Fibroblast of the conjunctiva (primary cell): ENCODE measurements at regions not wholly inside any gene's neighbourhood (a gene's known extent, or its start where the extent isn't known, plus 50 kb on each side); places are given as distances from the start of the nearest gene placed in this dataset.
"Not testable (repeated sequence)": the region's sequence is repeated elsewhere in the genome, so short reads cannot be mapped to it uniquely, and the experiment has no call there.

Source experiments
- DNase-seq: peaks from one replicate; pipeline ENCODE4 v3.0.0-alpha.2; 2010; ENCODE audit warnings: low read depth

GRCh38 chr5:174436750-174437149, 287.6 kb upstream of the MSX2 start:
- no peak for DNase-seq

DNA sequence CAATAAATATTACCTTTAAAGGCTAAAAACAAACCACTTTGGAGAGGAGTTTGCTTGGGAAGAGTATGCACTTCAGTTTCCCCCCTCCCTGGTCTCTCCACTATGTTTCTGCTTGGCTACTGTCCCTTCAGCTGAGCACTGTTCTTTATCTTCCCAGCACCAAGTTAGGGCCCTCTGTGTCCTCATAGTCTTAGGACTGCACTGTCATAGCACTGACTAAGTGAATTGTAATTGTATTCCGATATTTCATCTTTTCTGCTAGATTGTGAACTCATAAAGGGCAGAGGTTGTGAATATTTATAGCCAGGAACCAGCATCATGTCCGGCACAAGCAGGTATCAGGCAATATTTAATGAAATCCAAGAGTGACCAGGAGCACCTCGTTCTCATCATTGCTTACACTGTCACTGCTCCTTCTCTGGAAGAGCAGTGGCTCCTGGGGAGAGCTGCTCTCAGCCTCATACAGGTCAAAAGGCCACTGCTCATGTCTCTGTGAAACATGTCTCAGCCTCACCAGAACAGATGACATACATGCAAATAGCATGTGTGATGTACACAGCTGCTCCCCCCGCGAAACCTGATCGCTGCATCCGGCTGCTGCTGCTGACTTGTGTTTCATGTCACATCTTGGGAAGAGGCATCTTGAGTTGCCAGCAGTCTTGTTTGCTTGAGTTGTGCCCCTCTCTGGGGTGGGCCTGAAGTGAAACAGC, 279.7 kb upstream of the MSX2 start:
- no peak for DNase-seq

DNA sequence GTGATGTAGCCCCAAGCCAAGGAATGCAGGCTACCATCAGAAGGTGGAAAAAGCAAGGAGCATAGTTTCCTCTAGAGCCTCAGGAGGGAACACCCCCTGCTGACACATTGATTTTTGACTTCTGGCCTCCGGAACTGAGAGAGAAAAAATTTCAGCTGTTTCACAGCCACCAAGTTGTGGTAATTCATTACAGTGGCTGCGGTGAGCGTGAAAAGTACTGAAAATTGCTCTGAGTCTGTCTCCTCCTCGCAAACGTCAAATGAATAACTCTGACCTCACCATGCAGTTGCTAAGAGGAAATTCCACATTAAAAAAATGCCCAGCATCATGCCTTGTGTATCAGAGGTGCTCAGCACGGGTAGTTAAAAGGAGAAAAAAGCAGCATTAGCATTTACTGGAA, 277.9 kb upstream of the MSX2 start:
- no peak for DNase-seq

GRCh38 chr5:174446988-174447387, 277.4 kb upstream of the MSX2 start:
- DNase-seq = no peak

GRCh38 chr5:174448041-174448440, 276.3 kb upstream of the MSX2 start:
- no peak for DNase-seq

GRCh38 chr5:174448662-174449061, 275.7 kb upstream of the MSX2 start:
- DNase-seq = no peak

GRCh38 chr5:174453690-174454089, 270.7 kb upstream of the MSX2 start:
- no peak for DNase-seq

DNA sequence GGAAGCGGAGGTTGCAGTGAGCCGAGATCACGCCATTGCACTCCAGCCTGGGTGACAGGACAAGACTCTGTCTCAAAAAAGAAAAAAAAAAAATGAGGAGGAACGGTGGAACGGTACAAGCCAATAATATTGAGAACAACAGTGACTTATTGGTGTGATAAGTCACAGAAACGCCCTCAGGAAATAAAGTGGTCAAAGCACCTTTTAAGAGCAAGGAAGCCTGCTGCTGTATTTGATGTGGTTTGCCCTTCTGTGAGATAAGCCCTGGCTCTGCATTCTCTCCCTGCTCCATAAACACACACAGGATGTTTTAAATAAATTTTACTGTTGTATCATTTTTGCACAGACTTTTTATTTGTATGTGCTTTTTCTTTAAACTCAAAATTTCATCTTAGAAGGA, 269.9 kb upstream of the MSX2 start:
- DNase-seq = no peak

GRCh38 chr5:174454890-174455289, 269.5 kb upstream of the MSX2 start:
- DNase-seq = no peak

DNA sequence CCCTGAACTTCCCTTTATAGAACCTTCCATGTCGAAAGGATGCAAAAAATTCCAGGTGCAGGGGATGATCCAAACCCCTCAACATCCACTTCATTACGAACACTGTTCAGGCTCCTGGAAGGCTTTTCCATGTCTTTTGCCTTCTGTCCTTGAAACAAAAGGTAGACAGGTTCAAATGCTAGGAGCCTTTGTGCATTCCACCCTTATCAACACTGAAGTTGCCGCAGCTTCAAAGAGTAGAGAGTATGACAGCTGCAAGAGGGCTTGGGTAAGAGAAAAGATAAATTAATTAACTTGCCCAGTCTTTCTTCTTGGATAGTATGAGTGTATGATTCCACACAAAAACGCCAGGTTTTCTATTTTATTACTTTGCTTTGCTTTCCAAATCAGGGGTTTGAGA, 269.1 kb upstream of the MSX2 start:
- no peak for DNase-seq

- DNase-seq = no peak
Measured at GRCh38 chr5:174457141-174457678, 267.2 kb upstream of the MSX2 start.

GRCh38 chr5:174459071-174459702, 265.2 kb upstream of the MSX2 start:
- no peak for DNase-seq

DNA sequence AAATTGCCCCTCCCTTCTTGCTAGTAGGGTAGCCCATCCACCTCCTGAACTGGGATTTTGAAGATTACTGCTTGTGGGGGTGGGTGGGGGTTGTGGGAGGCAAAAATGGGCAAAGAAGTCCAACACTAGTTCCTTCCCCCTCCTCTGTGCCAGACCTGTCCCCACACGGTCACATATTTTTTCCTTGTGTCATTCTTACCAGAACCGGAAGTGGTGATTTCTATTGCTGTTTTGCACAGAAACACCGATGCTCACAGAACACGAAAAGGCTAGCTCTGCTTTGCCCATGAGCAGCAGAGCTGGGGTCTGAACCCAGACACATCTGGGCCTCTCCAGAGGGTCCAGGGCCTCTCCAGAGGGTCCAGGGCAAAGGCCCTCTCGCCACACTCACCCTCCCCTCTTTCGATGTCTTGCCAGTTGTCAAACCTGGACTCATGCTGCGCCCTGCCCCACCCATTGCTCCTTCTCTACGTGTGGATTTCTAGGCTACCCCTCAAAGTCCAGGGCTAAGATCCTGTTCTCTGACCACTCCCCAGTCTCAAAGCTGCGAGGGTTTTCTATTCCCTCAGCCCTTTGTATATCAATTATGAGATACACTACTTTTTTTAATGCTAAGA, 264.4 kb upstream of the MSX2 start:
- DNase-seq = no peak

- no peak for DNase-seq
Measured at GRCh38 chr5:174462129-174462528, 262.3 kb upstream of the MSX2 start.

DNA sequence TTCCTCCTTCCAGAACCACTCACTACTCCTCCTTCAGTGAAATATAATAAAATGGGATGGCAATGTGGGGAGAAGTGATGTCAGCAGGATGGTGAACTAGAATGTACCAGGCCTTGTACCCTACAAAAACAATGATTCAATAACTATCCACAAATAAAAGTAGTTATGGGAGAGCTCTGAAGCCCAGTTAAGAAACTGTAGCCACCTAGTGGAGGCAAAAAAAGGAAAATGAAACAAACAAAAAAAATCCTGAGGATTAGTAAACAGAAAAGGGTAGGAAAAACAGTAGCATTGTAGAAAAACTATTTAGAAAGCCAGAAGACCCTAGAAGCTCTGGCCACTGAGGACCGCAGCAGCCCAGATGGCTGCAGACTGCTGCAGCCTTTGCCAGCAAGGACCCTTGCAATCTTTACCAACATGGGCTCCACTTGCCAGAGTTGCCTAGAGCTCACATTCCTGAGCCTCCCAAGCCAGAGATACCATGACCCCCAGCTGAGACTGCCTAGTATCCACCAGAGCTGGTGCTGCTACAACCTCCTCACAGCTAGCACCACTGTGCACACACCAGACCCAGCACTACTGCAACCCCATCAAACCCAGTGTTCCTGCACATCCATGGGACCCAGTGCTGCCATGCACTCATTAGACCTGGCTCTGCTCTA, 259.7 kb upstream of the MSX2 start:
- no peak for DNase-seq

GRCh38 chr5:174471528-174471927, 252.9 kb upstream of the MSX2 start:
- not testable (repeated sequence) for DNase-seq

- DNase-seq = no peak
Measured at GRCh38 chr5:174472956-174473355, 251.4 kb upstream of the MSX2 start.

- not testable (repeated sequence) for DNase-seq
Measured at GRCh38 chr5:174476001-174476400, 248.4 kb upstream of the MSX2 start.

DNA sequence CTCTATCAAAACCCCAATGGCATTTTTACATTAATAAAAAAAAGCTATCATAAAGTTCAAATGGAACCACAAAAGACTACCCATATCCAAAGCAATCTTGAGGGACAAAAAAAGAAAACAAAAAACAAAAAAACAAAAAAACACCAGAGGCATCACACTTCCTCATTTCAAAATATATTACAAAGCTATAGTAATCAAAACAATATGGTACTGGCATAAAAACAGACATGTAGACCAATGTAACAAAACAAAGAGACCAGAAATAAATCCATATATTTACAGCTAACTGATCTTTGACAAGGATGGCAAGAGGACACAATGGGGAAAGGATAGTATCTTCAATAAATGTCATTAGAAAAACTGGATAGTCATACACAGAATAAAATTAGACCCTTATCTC, 245.1 kb upstream of the MSX2 start:
- no peak for DNase-seq

DNA sequence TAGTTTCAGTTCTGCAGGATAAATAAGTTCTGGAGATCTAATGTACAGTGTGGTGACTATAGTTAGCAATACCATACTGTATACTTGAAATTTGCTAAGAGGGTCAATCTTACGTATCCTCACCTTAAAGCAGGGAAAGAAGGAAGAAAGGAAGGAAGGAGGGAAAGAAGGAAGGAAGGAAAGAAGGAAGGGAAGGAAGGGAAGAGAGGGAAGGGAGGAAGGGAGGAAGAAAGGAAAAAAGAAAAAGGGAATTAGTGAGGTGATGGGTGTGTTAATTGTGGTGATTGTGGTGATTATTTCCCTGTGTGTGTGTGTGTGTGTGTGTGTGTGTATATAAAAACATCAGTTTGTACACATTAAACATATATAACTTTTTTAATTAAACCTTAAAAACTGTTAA, 242.6 kb upstream of the MSX2 start:
- no peak for DNase-seq

GRCh38 chr5:174482607-174483024, 241.8 kb upstream of the MSX2 start:
- no peak for DNase-seq

DNA sequence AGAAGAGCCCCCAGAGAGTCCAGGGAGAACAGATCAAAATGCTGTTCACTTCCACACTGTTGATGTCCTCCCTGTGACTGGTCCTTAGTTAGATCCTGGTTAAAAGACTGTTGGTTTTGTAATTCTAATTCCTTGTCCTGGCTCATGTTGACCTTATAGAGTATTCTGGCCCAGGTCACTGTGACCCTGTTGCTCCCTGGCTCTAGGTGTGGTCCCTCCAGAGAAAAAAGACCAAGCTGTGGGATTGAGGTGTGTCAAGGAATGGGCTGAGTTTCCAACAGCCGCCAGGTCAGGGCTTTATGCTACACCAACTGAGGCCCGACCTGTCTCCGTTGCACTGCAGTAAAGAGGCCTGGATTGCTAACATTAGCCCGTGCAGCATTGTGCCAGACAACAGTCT, 241.0 kb upstream of the MSX2 start:
- DNase-seq = no peak

DNA sequence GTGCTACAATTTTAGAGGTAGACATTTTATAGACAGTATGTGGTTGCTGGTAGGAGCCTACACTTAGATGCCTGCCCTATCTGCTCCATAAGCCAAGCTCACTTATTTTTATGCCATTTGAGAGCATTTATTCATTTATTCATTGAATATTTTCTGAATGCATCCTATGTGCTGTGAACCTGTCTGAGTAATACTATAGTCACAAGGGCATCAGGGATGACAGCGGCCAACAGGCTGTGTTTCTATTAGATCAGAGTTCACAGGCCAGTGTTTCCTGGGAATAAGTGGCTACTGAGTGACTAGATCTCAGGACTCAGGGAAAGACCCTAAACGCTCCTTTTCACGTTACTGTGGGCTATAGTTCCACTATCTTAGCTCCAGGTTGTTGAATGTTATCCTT, 235.2 kb upstream of the MSX2 start:
- DNase-seq = no peak
